AG20443 (cell line): ENCODE measurements at regions not wholly inside any gene's neighbourhood (a gene's known extent, or its start where the extent isn't known, plus 50 kb on each side); places are given as distances from the start of the nearest gene placed in this dataset.
A peak's percentile ranks its signal among the peaks of the same experiment; 100 is the strongest.
"Not testable (repeated sequence)": the region's sequence is repeated elsewhere in the genome, so short reads cannot be mapped to it uniquely, and the experiment has no call there.

Experiments
- DNase-seq: peaks from one replicate; pipeline ENCODE4 v3.0.0; 2012; ENCODE audit warnings: low spot score, mixed read lengths

GRCh38 chr9:81814401-81814793, 113.8 kb upstream of the SPATA31D4 start:
- DNase-seq, result no peak

DNA sequence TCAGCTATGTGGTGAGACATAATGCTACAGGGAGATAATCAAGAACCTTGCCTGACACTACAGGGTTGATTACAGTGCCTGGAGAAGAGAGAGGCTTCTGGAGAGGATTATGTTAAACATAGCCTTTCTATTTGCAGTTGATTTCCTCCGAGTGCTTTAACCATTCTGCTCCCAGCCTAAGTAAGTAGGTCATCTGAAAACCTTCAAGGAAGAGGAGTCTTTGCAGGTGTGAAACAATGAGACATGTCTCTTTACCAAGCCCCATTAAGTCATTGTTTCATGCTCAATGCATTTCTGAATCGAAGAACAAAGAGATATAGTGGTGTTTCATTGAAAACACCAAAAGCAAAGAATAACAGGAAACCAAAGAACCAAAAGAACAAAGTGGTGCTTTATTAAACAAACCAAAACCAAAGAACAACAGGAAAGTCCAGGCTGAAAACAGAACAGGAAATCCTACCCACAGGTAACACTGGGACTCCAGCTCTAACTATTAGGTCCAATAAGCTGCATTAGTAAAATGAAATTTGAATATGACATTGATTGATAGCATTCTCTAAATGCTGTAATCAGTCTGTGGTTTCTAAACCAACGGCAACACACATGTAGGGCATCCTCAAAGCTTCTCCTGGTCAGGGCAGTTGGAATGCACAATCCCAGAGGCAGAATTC, 113.3 kb upstream of the SPATA31D4 start:
- DNase-seq, result no peak

- no peak for DNase-seq
Observed at GRCh38 chr9:81815781-81816180, 112.4 kb upstream of the SPATA31D4 start.

DNA sequence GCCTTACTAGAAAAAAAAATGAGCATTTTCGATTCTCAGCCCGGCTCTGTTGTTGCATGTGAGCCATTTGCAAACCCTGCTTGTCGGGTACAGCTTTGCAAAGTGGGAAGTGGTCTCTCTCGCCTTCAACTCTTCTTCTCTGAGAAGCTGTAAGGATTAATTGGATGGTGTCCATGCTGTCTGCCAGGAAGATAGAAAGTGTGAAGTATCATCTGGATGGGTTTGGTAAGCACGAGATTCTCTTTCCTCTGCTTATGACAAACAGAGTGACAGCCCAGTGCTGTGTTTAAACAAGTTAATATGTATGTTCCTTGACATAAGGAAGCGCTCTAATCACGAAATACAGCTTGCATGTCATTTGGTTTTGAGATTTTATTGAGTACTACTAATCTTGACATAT, 109.1 kb upstream of the SPATA31D4 start:
- no peak for DNase-seq

GRCh38 chr9:81819859-81820546, 108.2 kb upstream of the SPATA31D4 start:
- peak; percentile 63 for DNase-seq

GRCh38 chr9:81822301-81822865, 105.8 kb upstream of the SPATA31D4 start:
- DNase-seq, result no peak

DNA sequence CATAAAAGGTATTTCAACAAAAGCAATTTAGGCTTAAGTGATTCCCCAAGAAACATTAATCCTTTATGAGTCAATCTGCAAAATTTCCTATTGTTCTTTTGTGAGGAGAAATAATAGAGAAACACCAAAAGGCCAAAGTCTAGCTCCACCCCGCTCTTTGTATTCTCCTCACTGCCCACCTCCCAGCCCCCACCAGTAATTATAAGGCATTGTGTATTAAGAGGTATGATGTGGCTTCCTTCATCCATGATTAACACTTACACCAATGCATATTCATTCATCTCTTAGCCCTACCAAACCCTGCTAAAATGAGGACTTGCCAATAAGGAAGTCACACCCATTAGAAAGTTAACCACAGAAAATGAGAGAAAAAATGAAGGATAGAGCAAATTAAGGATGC, 105.3 kb upstream of the SPATA31D4 start:
- no peak for DNase-seq

GRCh38 chr9:81823672-81824554, 104.3 kb upstream of the SPATA31D4 start:
- no peak for DNase-seq

- DNase-seq, result no peak
Observed at GRCh38 chr9:81824802-81825730, 103.2 kb upstream of the SPATA31D4 start.

DNA sequence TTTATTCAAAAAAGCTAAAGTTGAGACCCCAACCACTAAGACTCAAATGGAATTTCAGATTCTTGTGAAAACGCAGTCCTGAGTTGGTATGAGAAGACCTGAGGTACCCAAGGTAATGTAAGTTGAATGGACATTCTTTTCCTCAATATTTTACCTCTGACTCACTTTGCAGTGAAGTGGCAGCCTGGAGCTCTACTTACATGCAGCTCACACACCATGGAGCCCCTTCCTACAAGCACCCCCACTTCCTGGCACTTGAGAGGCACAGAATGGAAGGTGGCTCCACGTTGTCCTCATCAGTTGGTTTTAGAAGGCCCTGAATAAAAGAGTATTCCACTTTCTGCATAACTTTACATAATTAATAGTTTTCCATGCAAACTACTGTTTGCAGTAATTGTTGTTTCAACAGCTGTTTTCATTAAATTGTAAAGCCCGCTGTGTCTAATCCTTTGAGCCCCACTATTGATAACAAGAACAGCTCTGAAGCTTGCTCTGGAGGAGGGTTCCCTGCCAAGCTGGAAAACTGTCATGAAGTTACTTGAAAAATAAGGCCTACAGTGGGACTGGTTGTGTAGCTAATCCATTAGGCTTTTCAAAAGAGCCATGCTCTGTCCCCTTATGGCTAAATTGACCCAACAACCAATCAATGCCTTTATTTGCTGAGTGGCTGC, 102.2 kb upstream of the SPATA31D4 start:
- DNase-seq, result no peak

GRCh38 chr9:81826517-81826906, 101.7 kb upstream of the SPATA31D4 start:
- DNase-seq, result no peak

DNA sequence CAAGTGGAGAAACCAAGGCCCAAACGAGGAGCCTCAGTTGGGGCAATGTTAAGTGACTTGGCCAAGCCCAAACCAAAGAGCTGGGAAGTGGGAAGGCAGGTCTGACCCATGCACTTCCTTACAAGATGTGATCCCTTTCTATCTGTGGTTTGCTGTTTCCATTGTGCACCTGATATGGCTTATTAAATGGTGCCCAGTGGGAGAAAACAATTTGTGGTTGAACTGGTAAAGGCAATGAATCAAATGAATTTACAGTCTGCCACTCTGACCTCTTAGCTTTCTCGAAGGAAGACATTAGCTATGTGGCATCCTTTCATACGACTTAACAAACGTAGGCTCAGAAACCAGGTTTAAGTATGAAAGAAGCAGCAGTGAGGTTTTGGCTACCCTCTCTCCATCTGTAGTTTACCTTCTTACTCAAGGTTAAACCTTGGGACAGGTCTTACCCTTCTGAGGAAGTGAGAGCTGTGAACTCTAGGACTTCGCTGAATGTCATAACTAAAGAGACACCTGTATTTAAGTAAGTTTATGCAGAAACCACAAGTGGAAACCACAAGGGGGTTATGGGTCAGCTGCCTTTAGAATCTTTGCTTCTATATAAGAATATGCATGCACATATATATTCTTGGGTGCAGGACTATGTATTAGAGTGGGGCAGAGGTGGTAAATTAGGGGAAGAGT, 100.5 kb upstream of the SPATA31D4 start:
- DNase-seq, result no peak

DNA sequence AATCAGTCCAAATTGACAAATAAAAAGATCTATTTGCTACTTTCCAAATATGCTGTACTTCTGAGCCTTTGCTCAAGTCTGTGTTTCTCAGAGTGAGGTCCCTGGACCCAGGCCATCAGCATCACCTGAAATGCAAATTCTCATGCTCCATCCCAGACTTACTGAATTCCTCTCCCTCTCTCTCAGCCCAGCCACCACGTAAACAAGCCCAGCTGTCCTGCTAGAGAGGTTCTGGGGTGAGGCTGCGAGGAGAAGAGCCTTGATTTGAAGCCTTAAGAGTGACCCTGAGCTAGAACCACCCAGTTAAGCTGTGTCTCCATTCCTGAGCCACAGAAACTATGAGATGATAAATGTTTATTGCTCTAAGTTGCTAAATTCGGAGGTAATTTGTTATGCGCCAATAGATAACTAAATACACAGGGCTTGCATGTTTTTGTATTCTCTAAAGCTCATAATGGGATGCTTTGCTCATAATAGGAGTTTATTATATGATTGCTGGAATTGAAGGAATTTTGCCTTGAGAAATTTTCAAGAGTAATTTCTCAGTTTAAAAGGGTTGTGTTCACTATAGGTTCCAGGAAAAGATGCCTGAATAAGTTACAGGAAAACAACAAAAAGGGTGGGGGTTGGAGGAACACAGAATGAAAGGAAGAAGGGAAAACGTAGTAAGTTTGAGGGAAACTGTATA, 98.9 kb upstream of the SPATA31D4 start:
- DNase-seq, result no peak

DNA sequence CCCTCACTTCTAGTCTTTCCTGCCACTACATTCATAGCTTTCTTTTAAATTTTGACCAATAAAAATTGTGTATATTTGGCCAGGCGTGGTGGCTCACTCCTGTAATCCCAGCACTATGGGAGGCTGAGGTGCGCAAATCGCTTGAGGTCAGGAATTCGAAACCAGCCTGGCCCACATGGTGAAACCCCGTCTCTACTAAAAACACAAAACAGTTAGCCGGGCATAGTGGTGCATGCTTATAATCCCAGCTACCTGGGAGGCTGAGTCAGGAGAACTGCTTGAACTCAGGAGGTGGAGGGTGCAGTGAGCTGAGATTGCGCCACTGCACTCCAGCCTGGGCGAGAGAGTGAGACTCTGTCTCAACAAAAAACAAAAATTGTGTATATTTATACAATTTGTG, 97.8 kb upstream of the SPATA31D4 start:
- DNase-seq, result not testable (repeated sequence)

GRCh38 chr9:81832571-81833285, 95.5 kb upstream of the SPATA31D4 start:
- no peak for DNase-seq

DNA sequence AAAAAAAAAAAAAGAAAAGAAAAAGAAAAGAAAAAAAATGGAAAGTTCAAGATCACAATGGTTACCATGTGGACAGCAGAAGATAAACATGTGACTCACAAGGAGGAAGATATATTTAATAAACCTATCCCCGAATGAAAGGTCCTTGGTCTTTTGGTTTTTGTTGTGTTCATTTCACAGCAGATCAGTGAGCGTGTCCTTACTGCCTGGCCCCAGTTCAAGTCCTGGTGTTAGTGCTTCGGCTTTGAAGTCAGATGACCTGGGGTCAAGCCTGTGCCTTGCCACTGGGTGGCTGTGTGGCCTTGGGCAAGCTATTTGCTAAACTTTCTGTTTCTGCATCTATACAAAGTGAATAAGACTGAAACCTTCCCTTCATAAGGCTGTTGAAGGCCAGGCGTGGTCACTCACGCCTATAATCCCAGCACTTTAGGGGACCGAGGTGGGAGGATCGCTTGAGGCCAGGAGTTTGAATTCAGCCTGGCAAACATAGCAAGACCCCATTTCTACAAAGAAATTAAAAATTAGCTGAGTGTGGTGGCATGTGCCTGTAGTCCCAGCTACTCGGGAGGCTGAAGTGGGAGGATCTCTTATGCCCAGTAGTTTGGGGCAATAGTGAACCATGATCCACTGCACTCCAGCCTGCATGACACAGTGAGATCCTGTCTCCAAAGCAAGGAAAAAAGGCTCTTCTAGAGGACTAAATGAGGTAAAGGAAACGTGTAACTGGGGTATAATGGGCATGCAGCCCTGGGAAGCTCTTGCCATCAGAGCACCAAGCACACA, 94.5 kb upstream of the SPATA31D4 start:
- peak; percentile 30 for DNase-seq

DNA sequence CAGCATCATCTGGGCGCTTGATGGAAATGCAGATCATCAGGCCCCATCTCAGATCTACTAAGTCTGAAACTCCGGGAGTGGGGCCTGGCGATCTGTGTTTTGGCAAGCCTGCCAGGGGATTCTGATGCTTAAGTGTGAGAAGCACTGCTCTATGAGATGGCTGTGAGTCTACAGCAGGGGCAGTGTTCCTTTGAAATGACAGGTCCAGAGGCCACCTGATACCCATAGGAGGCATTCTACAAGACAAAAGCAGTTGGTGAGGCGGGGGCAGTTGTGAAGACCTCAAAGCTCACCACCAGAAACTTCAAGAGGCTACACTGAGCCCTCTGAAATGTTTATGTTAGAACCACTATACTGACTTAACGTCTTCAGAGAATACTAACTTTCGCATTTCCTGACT, 86.9 kb upstream of the SPATA31D4 start:
- DNase-seq, result no peak

- DNase-seq, result no peak
Observed at GRCh38 chr9:81844131-81844567, 84.1 kb upstream of the SPATA31D4 start.
